ENCODE measurements at regions not wholly inside any gene's neighbourhood (a gene's known extent, or its start where the extent isn't known, plus 50 kb on each side); places are given as distances from the start of the nearest gene placed in this dataset.

GRCh38 chr6:79864421-79864820, 82.9 kb downstream of the ELOVL4 start:
- peaks cover 16% of the 10 kb centered on the region for H3K4me1 ChIP-seq (ENCODE audit: insufficient read depth, low read length)
- H3K4me3 ChIP-seq (ENCODE audit: low read length): no peak overlapping the region
- no peaks in the 10 kb centered on the region for H3K9me3 ChIP-seq (ENCODE audit: insufficient read depth, low read depth, low read length)
- WGBS: 90% methylated on average over 3 of the region's 3 CpGs
- no peaks in the 10 kb centered on the region for H3K27me3 ChIP-seq (ENCODE audit: insufficient read depth, low read length)
- H3K36me3 ChIP-seq (ENCODE audit: insufficient read depth, low read length): no peaks in the 10 kb centered on the region
- H3K9ac ChIP-seq (ENCODE audit: low read depth, low read length): no peak overlapping the region
- H3K27ac ChIP-seq (ENCODE audit: low read depth, low read length): no peak overlapping the region

GRCh38 chr6:79864001-79864400, 83.4 kb downstream of the ELOVL4 start:
- WGBS: no CpG with 5 or more reads among the region's 1 CpG
- H3K36me3 ChIP-seq (ENCODE audit: insufficient read depth, low read length): no peaks in the 10 kb centered on the region

GRCh38 chr6:79863566-79863965, 83.8 kb downstream of the ELOVL4 start:
- WGBS: 100% methylated on average over 1 of the region's 1 CpG
- Histone ChIP-seq H3K4me3 (ENCODE audit: low read length) (no peak overlapping the region), H3K4me1 (ENCODE audit: insufficient read depth, low read length) (peaks cover 8% of the 10 kb centered on the region), H3K9ac (ENCODE audit: low read depth, low read length) (no peak overlapping the region), H3K36me3 (ENCODE audit: insufficient read depth, low read length) (no peaks in the 10 kb centered on the region), H3K27me3 (ENCODE audit: insufficient read depth, low read length) (no peaks in the 10 kb centered on the region), H3K27ac (ENCODE audit: low read depth, low read length) (no peak overlapping the region), H3K9me3 (ENCODE audit: insufficient read depth, low read depth, low read length) (no peaks in the 10 kb centered on the region)

More at GRCh38 chr6:79864001-79864400, 83.4 kb downstream of the ELOVL4 start:
- no peak overlapping the region for H3K9ac ChIP-seq (ENCODE audit: low read depth, low read length)
- no peak overlapping the region for H3K4me3 ChIP-seq (ENCODE audit: low read length)
- H3K4me1 ChIP-seq (ENCODE audit: insufficient read depth, low read length): peaks cover 12% of the 10 kb centered on the region
- no peak overlapping the region for H3K27ac ChIP-seq (ENCODE audit: low read depth, low read length)
- H3K27me3 ChIP-seq (ENCODE audit: insufficient read depth, low read length): no peaks in the 10 kb centered on the region
- H3K9me3 ChIP-seq (ENCODE audit: insufficient read depth, low read depth, low read length): no peaks in the 10 kb centered on the region

GRCh38 chr6:79862711-79863110, 84.6 kb downstream of the ELOVL4 start:
- H3K36me3 ChIP-seq (ENCODE audit: insufficient read depth, low read length): no peaks in the 10 kb centered on the region
- H3K27me3 ChIP-seq (ENCODE audit: insufficient read depth, low read length): no peaks in the 10 kb centered on the region
- no peaks in the 10 kb centered on the region for H3K9me3 ChIP-seq (ENCODE audit: insufficient read depth, low read depth, low read length)
- H3K9ac ChIP-seq (ENCODE audit: low read depth, low read length): no peak overlapping the region
- H3K27ac ChIP-seq (ENCODE audit: low read depth, low read length): no peak overlapping the region
- no peak overlapping the region for H3K4me3 ChIP-seq (ENCODE audit: low read length)
- H3K4me1 ChIP-seq (ENCODE audit: insufficient read depth, low read length): 0 out of 2 replicates have a peak, but pooled peaks cover 2% of the 10 kb centered on the region
- WGBS: 100% methylated on average over 1 of the region's 1 CpG

GRCh38 chr6:79862126-79862525, 85.2 kb downstream of the ELOVL4 start:
- Histone ChIP-seq H3K27me3 (ENCODE audit: insufficient read depth, low read length) (no peaks in the 10 kb centered on the region), H3K4me1 (ENCODE audit: insufficient read depth, low read length) (no peaks in the 10 kb centered on the region), H3K27ac (ENCODE audit: low read depth, low read length) (no peak overlapping the region), H3K9ac (ENCODE audit: low read depth, low read length) (no peak overlapping the region), H3K36me3 (ENCODE audit: insufficient read depth, low read length) (no peaks in the 10 kb centered on the region), H3K4me3 (ENCODE audit: low read length) (no peak overlapping the region), H3K9me3 (ENCODE audit: insufficient read depth, low read depth, low read length) (no peaks in the 10 kb centered on the region)
- 84% methylated on average over 3 of the region's 3 CpGs for WGBS

- Histone ChIP-seq H3K9ac (ENCODE audit: low read depth, low read length) (no peak overlapping the region), H3K9me3 (ENCODE audit: insufficient read depth, low read depth, low read length) (no peaks in the 10 kb centered on the region), H3K4me3 (ENCODE audit: low read length) (no peak overlapping the region), H3K27ac (ENCODE audit: low read depth, low read length) (no peak overlapping the region), H3K36me3 (ENCODE audit: insufficient read depth, low read length) (no peaks in the 10 kb centered on the region), H3K4me1 (ENCODE audit: insufficient read depth, low read length) (no peaks in the 10 kb centered on the region), H3K27me3 (ENCODE audit: insufficient read depth, low read length) (no peaks in the 10 kb centered on the region)
- 88% methylated on average over 7 of the region's 7 CpGs for WGBS
Observed at GRCh38 chr6:79861023-79861422, 86.3 kb downstream of the ELOVL4 start.

- H3K27me3 ChIP-seq (ENCODE audit: insufficient read depth, low read length): no peaks in the 10 kb centered on the region
- H3K9ac ChIP-seq (ENCODE audit: low read depth, low read length): no peak overlapping the region
- no peaks in the 10 kb centered on the region for H3K36me3 ChIP-seq (ENCODE audit: insufficient read depth, low read length)
- H3K4me1 ChIP-seq (ENCODE audit: insufficient read depth, low read length): no peaks in the 10 kb centered on the region
- H3K27ac ChIP-seq (ENCODE audit: low read depth, low read length): no peak overlapping the region
- WGBS: 96% methylated on average over 1 of the region's 1 CpG
- H3K4me3 ChIP-seq (ENCODE audit: low read length): no peak overlapping the region
- no peaks in the 10 kb centered on the region for H3K9me3 ChIP-seq (ENCODE audit: insufficient read depth, low read depth, low read length)
Observed at GRCh38 chr6:79847426-79847825, 99.9 kb downstream of the ELOVL4 start.

GRCh38 chr6:79842376-79843040, 104.8 kb downstream of the ELOVL4 start:
- WGBS: 96% methylated on average over 3 of the region's 3 CpGs
- no peaks in the 10 kb centered on the region for H3K4me1 ChIP-seq (ENCODE audit: insufficient read depth, low read length)
- no peak overlapping the region for H3K9ac ChIP-seq (ENCODE audit: low read depth, low read length)
- no peaks in the 10 kb centered on the region for H3K9me3 ChIP-seq (ENCODE audit: insufficient read depth, low read depth, low read length)
- H3K27ac ChIP-seq (ENCODE audit: low read depth, low read length): no peak overlapping the region
- no peak overlapping the region for H3K4me3 ChIP-seq (ENCODE audit: low read length)
- no peaks in the 10 kb centered on the region for H3K36me3 ChIP-seq (ENCODE audit: insufficient read depth, low read length)
- H3K27me3 ChIP-seq (ENCODE audit: insufficient read depth, low read length): no peaks in the 10 kb centered on the region

GRCh38 chr6:79841577-79842375, 105.6 kb downstream of the ELOVL4 start:
- Histone ChIP-seq H3K9me3 (ENCODE audit: insufficient read depth, low read depth, low read length) (no peaks in the 10 kb centered on the region), H3K27ac (ENCODE audit: low read depth, low read length) (no peak overlapping the region), H3K4me1 (ENCODE audit: insufficient read depth, low read length) (no peaks in the 10 kb centered on the region), H3K4me3 (ENCODE audit: low read length) (no peak overlapping the region), H3K27me3 (ENCODE audit: insufficient read depth, low read length) (no peaks in the 10 kb centered on the region), H3K9ac (ENCODE audit: low read depth, low read length) (no peak overlapping the region), H3K36me3 (ENCODE audit: insufficient read depth, low read length) (no peaks in the 10 kb centered on the region)
- WGBS: 68% methylated on average over 4 of the region's 4 CpGs

GRCh38 chr6:79838851-79839250, 108.5 kb downstream of the ELOVL4 start:
- Histone ChIP-seq H3K9ac (ENCODE audit: low read depth, low read length) (no peak overlapping the region), H3K27me3 (ENCODE audit: insufficient read depth, low read length) (no peaks in the 10 kb centered on the region), H3K4me3 (ENCODE audit: low read length) (no peak overlapping the region), H3K36me3 (ENCODE audit: insufficient read depth, low read length) (no peaks in the 10 kb centered on the region), H3K27ac (ENCODE audit: low read depth, low read length) (no peak overlapping the region), H3K4me1 (ENCODE audit: insufficient read depth, low read length) (no peaks in the 10 kb centered on the region), H3K9me3 (ENCODE audit: insufficient read depth, low read depth, low read length) (no peaks in the 10 kb centered on the region)

- Histone ChIP-seq H3K4me3 (ENCODE audit: low read length) (no peak overlapping the region), H3K4me1 (ENCODE audit: insufficient read depth, low read length) (no peaks in the 10 kb centered on the region), H3K9me3 (ENCODE audit: insufficient read depth, low read depth, low read length) (no peaks in the 10 kb centered on the region), H3K36me3 (ENCODE audit: insufficient read depth, low read length) (no peaks in the 10 kb centered on the region), H3K27ac (ENCODE audit: low read depth, low read length) (no peak overlapping the region), H3K27me3 (ENCODE audit: insufficient read depth, low read length) (no peaks in the 10 kb centered on the region), H3K9ac (ENCODE audit: low read depth, low read length) (no peak overlapping the region)
- WGBS: 98% methylated on average over 3 of the region's 3 CpGs
Observed at GRCh38 chr6:79833964-79834284, 113.4 kb downstream of the ELOVL4 start.

Measured in HUES64 (cell line).